ENCODE measurements at regions not wholly inside any gene's neighbourhood (a gene's known extent, or its start where the extent isn't known, plus 50 kb on each side); places are given as distances from the start of the nearest gene placed in this dataset.

DNA sequence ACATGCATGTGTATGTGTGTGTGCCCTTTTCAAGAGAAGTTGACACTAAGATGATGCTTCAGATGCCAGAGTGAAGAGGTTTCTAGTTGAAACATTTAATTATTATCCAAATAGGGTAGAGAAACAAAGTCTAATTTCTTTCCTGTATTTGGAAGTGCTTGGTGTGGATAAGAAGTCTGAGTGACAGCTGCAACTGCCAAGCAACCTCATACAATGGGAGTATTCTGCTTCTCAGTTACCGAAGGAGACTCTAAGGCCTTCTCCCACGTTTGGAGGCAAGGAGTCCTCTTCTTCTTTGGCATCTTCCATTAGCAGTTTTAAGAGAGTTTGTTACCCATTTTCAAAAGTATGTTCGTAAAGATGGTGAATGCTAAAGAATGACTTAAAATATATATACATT is 82.4 kb downstream of the HDGFL1 start:
- TF ChIP-seq, protein P1, sequence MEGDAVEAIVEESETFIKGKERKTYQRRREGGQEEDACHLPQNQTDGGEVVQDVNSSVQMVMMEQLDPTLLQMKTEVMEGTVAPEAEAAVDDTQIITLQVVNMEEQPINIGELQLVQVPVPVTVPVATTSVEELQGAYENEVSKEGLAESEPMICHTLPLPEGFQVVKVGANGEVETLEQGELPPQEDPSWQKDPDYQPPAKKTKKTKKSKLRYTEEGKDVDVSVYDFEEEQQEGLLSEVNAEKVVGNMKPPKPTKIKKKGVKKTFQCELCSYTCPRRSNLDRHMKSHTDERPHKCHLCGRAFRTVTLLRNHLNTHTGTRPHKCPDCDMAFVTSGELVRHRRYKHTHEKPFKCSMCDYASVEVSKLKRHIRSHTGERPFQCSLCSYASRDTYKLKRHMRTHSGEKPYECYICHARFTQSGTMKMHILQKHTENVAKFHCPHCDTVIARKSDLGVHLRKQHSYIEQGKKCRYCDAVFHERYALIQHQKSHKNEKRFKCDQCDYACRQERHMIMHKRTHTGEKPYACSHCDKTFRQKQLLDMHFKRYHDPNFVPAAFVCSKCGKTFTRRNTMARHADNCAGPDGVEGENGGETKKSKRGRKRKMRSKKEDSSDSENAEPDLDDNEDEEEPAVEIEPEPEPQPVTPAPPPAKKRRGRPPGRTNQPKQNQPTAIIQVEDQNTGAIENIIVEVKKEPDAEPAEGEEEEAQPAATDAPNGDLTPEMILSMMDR (IDR thresholded peaks at IDR 0.05) = no peak
- TF ChIP-seq POLR2AphosphoS2 (conservative IDR thresholded peaks at IDR 0.05; ENCODE audit: low read length) (no peak), RNF2 (IDR thresholded peaks at IDR 0.05; ENCODE audit: borderline replicate concordance, low read depth) (no peak), MYC (IDR thresholded peaks at IDR 0.05; ENCODE audit: borderline replicate concordance, low read length) (no peak), SMC3 (IDR thresholded peaks at IDR 0.05) (no peak), TP53 (CRISPR knock-in tag; IDR thresholded peaks at IDR 0.05) (no peak), CHD2 (IDR thresholded peaks at IDR 0.05; ENCODE audit: low read length, partially characterized antibody) (no peak)
- TF ChIP-seq, protein P2, sequence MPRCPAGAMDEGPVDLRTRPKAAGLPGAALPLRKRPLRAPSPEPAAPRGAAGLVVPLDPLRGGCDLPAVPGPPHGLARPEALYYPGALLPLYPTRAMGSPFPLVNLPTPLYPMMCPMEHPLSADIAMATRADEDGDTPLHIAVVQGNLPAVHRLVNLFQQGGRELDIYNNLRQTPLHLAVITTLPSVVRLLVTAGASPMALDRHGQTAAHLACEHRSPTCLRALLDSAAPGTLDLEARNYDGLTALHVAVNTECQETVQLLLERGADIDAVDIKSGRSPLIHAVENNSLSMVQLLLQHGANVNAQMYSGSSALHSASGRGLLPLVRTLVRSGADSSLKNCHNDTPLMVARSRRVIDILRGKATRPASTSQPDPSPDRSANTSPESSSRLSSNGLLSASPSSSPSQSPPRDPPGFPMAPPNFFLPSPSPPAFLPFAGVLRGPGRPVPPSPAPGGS (IDR thresholded peaks at IDR 0.05) = no peak

Measured in A549 (cell line).